NT2/D1 (cell line): ENCODE measurements at regions not wholly inside any gene's neighbourhood (a gene's known extent, or its start where the extent isn't known, plus 50 kb on each side); places are given as distances from the start of the nearest gene placed in this dataset.

Source experiments
- DNase-seq: peaks from one replicate; pipeline ENCODE4 v3.0.0-alpha.2; 2011; ENCODE audit warnings: low read depth, low spot score
- H3K27me3 ChIP-seq: 2 replicates; pipeline ENCODE4 v1.6.0; 2011; ENCODE audit warnings: mild to moderate bottlenecking; ENCODE audit not compliant: insufficient read length, insufficient read depth
- H3K36me3 ChIP-seq: 2 replicates; pipeline ENCODE4 v1.6.1; 2011; ENCODE audit warnings: mild to moderate bottlenecking, low read length, mixed read lengths; ENCODE audit not compliant: insufficient read depth, insufficient read length
- H3K4me1 ChIP-seq: 2 replicates; pipeline ENCODE4 v1.5.1; 2011; ENCODE audit not compliant: insufficient read depth, insufficient read length
- H3K4me3 ChIP-seq: 2 replicates; pipeline ENCODE4 v1.5.1; 2011; ENCODE audit warnings: low read depth; ENCODE audit not compliant: insufficient read length
- H3K9ac ChIP-seq: 2 replicates; pipeline ENCODE4 v1.6.0; 2011; ENCODE audit warnings: low read depth; ENCODE audit not compliant: insufficient read length
- H3K9me3 ChIP-seq: 2 replicates; pipeline ENCODE4 v1.5.1; 2011; ENCODE audit warnings: mild to moderate bottlenecking, low read length; ENCODE audit not compliant: insufficient read depth
- SUZ12 ChIP-seq: IDR thresholded peaks from 2 replicates; pipeline ENCODE4 v1.6.1; 2011; ENCODE audit not compliant: insufficient read length, insufficient read depth; ENCODE audit errors: extremely low read depth
- YY1 ChIP-seq: IDR thresholded peaks from 2 replicates; pipeline ENCODE4 v1.6.1; 2011; ENCODE audit not compliant: insufficient read length, insufficient read depth
- ZNF274 ChIP-seq: IDR thresholded peaks from 2 replicates; pipeline ENCODE4 v1.6.1; 2011; ENCODE audit warnings: mild to moderate bottlenecking, low read depth, low read length

DNA sequence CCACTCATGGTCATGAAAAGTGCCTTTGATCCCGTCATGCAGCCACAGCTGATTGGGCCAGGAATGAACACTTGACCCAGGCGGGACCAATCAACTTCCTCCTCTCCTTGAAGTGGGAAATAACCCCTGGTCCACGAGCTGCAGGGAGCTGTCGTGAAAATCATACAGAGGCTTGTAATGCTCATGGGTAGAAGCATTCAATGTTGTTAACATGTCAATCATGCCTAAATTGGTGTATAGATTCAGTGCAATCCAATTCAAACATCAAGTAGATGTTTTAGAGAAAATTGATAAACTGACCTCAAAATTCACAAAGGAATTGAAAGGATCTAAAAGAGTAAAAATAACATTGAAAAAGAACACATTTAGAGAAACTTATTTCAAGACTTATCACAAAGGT lies 1019.0 kb upstream of the TMEM132C start:
- Histone ChIP-seq H3K9ac (no peak overlapping the region), H3K4me3 (no peak overlapping the region), H3K9me3 (no peaks in the 10 kb centered on the region), H3K4me1 (no peaks in the 10 kb centered on the region), H3K27me3 (no peaks in the 10 kb centered on the region), H3K36me3 (no peaks in the 10 kb centered on the region)
- DNase-seq = no peak
- TF ChIP-seq ZNF274 = no peak
- TF ChIP-seq YY1 = no peak
- TF ChIP-seq SUZ12 = no peak

DNA sequence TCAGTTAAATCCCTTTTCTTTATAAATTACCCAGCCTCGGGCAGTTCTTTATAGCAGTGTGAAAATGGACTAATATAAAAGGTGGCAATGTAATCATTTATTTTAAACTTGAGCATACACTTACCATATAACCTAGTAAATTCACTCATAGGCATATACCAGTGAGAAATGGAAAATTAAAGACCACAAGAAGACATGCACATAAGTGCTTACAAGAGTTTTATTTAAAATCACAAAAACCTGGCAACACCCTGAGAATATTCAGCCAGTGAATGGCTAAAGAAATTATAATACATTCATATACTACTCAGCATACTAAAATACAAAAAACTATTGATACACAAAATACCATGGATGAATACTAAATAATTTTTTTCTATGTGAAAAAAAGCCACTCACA lies 1017.5 kb upstream of the TMEM132C start:
- no peaks in the 10 kb centered on the region for H3K9me3 ChIP-seq
- no peaks in the 10 kb centered on the region for H3K4me1 ChIP-seq
- no peaks in the 10 kb centered on the region for H3K27me3 ChIP-seq
- H3K9ac ChIP-seq = no peak overlapping the region
- DNase-seq = no peak
- H3K36me3 ChIP-seq = no peaks in the 10 kb centered on the region
- TF ChIP-seq YY1 = no peak
- no peak for TF ChIP-seq SUZ12
- no peak for TF ChIP-seq ZNF274
- H3K4me3 ChIP-seq = no peak overlapping the region

GRCh38 chr12:127253797-127254327 lies 1013.1 kb upstream of the TMEM132C start:
- Histone ChIP-seq H3K27me3 (no peaks in the 10 kb centered on the region), H3K36me3 (no peaks in the 10 kb centered on the region), H3K9me3 (no peaks in the 10 kb centered on the region; the same call in 1 of the 2 replicates), H3K4me3 (no peak overlapping the region), H3K9ac (no peak overlapping the region), H3K4me1 (no peaks in the 10 kb centered on the region)
- TF ChIP-seq YY1 = no peak
- TF ChIP-seq ZNF274 = no peak
- no peak for TF ChIP-seq SUZ12
- DNase-seq = no peak

DNA sequence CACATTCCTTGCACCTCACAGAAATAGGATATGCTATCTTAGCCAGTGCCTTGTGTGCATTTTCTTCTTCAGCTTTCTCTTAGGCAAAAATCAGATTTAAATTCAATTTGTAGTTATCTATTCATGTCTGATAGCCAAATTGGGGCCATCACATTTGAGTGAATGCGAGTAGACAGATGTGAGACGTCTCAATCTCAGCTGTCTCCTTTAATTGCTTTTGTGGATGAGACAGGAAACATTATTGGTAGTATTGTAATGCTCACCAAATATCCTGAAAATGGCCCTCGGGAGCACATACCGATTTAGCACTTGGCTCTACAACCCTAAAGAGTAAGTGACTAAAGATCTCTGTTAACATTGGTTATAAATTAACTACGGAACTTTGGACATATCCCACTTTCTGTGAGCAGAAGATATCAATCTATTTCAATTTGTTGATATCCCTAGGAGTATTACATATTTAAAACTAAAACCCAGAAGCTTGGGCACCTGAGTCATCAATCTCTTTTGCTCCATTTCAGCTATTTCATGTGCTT lies 1012.5 kb upstream of the TMEM132C start:
- no peaks in the 10 kb centered on the region for H3K36me3 ChIP-seq
- H3K27me3 ChIP-seq = no peaks in the 10 kb centered on the region
- no peak overlapping the region for H3K4me3 ChIP-seq
- no peak overlapping the region for H3K9ac ChIP-seq
- H3K4me1 ChIP-seq = no peaks in the 10 kb centered on the region
- TF ChIP-seq SUZ12 (no peak), ZNF274 (no peak), YY1 (no peak)
- DNase-seq = no peak
- H3K9me3 ChIP-seq = no peaks in the 10 kb centered on the region; the same call in 1 of the 2 replicates

GRCh38 chr12:127257366-127257935 lies 1009.5 kb upstream of the TMEM132C start:
- DNase-seq = no peak
- H3K27me3 ChIP-seq = no peaks in the 10 kb centered on the region
- no peaks in the 10 kb centered on the region for H3K36me3 ChIP-seq
- H3K4me1 ChIP-seq = no peaks in the 10 kb centered on the region
- no peak overlapping the region for H3K4me3 ChIP-seq
- no peaks in the 10 kb centered on the region; the same call in 1 of the 2 replicates for H3K9me3 ChIP-seq
- H3K9ac ChIP-seq = no peak overlapping the region
- TF ChIP-seq YY1 (no peak), ZNF274 (no peak), SUZ12 (no peak)

- Histone ChIP-seq H3K9ac (no peak overlapping the region), H3K27me3 (no peaks in the 10 kb centered on the region), H3K4me1 (no peaks in the 10 kb centered on the region), H3K4me3 (no peak overlapping the region), H3K36me3 (no peaks in the 10 kb centered on the region), H3K9me3 (no peaks in the 10 kb centered on the region; the same call in 1 of the 2 replicates)
- TF ChIP-seq SUZ12 = no peak
- no peak for TF ChIP-seq YY1
- TF ChIP-seq ZNF274 = no peak
- no peak for DNase-seq
Measured at GRCh38 chr12:127260531-127260930, 1006.4 kb upstream of the TMEM132C start.

DNA sequence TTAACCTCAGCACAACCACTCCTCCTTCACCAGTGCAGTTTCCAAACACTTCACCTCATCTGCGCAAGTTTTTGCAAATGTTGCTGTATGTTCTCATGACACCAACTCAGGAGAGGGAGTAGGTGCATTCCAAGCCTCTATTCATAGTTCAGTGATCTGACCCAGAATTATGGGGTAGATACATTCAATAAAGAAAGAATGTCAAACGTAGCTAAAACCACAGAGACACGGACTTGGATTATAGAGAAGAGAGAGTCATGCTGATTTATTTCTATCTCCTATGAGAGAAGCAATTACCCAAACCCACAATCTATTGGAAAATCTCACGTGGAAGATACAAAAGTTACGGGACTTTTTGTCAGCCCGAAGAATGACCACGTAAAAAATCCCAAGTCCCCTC lies 1006.0 kb upstream of the TMEM132C start:
- Histone ChIP-seq H3K36me3 (no peaks in the 10 kb centered on the region), H3K9ac (no peak overlapping the region), H3K4me3 (no peak overlapping the region), H3K4me1 (no peaks in the 10 kb centered on the region), H3K9me3 (no peaks in the 10 kb centered on the region; the same call in 1 of the 2 replicates), H3K27me3 (no peaks in the 10 kb centered on the region)
- DNase-seq = no peak
- no peak for TF ChIP-seq ZNF274
- no peak for TF ChIP-seq SUZ12
- TF ChIP-seq YY1 = no peak

DNA sequence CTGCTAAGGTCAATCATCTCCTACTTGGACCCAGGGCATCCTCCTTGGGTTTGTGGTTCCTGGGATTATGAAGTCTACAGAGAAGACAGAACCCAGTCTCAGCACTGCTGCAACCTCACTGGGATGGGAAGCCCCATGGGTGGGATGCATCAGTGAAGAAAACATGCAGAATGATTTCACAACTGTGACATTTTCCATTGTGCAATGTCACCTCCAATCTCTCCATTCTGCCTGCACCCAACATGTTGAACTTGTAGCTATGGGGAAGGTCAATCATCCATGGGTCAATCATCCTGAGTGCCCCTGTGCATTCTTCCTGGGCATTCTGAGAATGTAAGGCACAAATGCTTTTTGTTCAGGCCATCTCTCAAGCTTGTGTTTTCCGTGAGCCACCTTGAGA lies 1004.4 kb upstream of the TMEM132C start:
- Histone ChIP-seq H3K27me3 (no peaks in the 10 kb centered on the region), H3K4me1 (no peaks in the 10 kb centered on the region), H3K9me3 (no peaks in the 10 kb centered on the region; the same call in 1 of the 2 replicates), H3K4me3 (no peak overlapping the region), H3K9ac (no peak overlapping the region), H3K36me3 (no peaks in the 10 kb centered on the region)
- no peak for DNase-seq
- TF ChIP-seq SUZ12 (no peak), YY1 (no peak), ZNF274 (no peak)
